Peyer's patch (tissue), 4 donors: ENCODE measurements at regions not wholly inside any gene's neighbourhood (a gene's known extent, or its start where the extent isn't known, plus 50 kb on each side); places are given as distances from the start of the nearest gene placed in this dataset.

ENCODE experiments used
- POLR2A ChIP-seq, 2 donors: fragments of 450-650 bp; IDR thresholded peaks; one replicate each; pipeline ENCODE4 v1.5.1; 2017; ENCODE audit warnings: antibody characterized with exemption in 2 of 2, mild to moderate bottlenecking in 2 of 2, moderate library complexity in 2 of 2
- TF ChIP-seq, protein P1 (sequence below), 6 experiments: fragments of 450-650 bp in 4 of 6; fragments of 200-600 bp in 2 of 6; sonication (generic) in 1 of 6; IDR thresholded peaks; one replicate each; pipeline ENCODE4 v1.5.1; 2017 to 2019; ENCODE audit warnings: antibody characterized with exemption in 6 of 6, mild to moderate bottlenecking in 3 of 6, moderate library complexity in 1 of 6

DNA sequence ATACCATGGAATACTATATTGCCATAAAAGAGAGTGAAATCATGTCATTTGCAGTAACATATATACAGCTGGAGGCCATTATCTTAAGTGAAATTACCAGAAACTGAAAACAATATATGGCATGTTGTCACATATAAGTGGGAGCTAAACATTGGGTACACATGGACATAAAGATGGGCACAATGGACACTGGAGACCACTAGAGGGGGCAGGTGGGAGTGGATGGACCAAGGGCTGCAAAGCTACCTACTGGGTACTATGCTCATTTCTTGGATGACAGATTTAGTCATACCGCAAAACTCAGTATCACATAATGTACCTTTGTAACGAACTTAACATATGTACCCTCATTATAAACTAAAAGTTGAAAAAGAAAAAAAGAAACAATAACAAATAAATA lies 1167.6 kb downstream of the NXPH1 start:
- TF ChIP-seq POLR2A (IDR thresholded peaks at IDR 0.05), result no peak
- TF ChIP-seq, protein P1, sequence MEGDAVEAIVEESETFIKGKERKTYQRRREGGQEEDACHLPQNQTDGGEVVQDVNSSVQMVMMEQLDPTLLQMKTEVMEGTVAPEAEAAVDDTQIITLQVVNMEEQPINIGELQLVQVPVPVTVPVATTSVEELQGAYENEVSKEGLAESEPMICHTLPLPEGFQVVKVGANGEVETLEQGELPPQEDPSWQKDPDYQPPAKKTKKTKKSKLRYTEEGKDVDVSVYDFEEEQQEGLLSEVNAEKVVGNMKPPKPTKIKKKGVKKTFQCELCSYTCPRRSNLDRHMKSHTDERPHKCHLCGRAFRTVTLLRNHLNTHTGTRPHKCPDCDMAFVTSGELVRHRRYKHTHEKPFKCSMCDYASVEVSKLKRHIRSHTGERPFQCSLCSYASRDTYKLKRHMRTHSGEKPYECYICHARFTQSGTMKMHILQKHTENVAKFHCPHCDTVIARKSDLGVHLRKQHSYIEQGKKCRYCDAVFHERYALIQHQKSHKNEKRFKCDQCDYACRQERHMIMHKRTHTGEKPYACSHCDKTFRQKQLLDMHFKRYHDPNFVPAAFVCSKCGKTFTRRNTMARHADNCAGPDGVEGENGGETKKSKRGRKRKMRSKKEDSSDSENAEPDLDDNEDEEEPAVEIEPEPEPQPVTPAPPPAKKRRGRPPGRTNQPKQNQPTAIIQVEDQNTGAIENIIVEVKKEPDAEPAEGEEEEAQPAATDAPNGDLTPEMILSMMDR (IDR thresholded peaks at IDR 0.05), result no peak
